RPMI7951 (cell line): ENCODE measurements at regions not wholly inside any gene's neighbourhood (a gene's known extent, or its start where the extent isn't known, plus 50 kb on each side); places are given as distances from the start of the nearest gene placed in this dataset.
"Not testable (repeated sequence)": the region's sequence is repeated elsewhere in the genome, so short reads cannot be mapped to it uniquely, and the experiment has no call there.

Experiments
- DNase-seq: peaks from one replicate; pipeline ENCODE4 v3.0.0-alpha.2; 2012; ENCODE audit warnings: low read depth

DNA sequence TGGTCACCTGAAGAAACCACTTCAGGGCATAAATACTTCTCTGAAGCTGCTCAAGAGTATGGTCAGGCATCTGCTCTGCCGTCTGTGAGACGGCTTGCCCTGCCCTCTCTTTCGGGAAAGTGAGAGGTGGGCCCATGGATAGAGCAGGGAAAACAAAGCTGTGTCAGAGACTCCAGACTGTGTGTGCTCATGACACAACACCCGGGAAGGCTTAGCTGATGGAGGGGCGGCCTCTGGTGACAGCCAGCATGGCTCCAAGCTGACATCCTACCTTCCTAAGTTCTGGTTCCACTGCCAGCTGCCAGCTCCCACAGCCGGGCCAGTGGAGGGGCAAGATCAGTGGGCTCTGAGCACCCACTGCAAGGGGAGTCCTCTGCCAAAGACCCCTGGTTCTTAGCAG, 215.3 kb downstream of the ANKRD30B start:
- no peak for DNase-seq

- no peak for DNase-seq
Measured at GRCh38 chr18:14964002-14964401, 216.0 kb downstream of the ANKRD30B start.

DNA sequence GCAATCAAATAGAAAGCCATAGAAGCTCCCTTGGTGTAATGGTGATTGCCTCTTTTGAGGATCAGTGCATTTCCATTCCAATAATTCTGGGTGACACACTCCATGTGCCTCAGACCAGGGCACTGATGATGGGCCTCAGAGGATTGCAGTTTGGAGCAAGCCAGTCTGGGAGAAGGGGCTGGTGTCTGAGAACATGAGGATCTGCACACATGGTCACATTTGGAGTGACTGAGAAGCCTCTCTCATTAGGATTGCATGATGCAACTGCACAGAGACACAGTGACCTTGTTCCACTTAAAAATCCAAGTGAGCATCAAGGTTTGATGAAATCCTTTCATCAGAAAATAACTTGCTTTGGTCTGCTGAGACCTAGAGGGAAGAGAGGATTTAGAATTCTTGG, 216.4 kb downstream of the ANKRD30B start:
- no peak for DNase-seq

GRCh38 chr18:14964976-14965375, 217.0 kb downstream of the ANKRD30B start:
- not testable (repeated sequence) for DNase-seq

GRCh38 chr18:14965553-14965952, 217.6 kb downstream of the ANKRD30B start:
- no peak for DNase-seq

DNA sequence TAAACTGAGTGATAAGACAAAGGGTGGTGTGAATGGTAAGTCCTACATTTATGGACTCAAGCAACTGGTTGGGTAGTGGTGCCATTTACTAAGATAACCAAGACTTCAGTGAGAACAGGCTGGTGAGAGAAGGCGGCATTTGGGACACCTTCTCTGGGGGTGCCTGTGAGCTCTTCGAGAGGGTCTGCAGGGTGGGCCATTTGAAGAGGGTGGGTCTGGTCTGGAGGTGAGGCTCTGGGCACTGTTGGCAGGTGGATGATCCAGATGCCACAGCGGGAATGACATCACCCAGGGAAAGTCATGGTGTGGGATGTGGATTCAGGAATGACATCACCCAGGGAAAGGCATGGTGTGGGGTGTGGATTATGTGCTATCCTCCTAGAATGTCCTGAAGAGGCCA, 219.3 kb downstream of the ANKRD30B start:
- not testable (repeated sequence) for DNase-seq

- no peak for DNase-seq
Measured at GRCh38 chr18:14969500-14969899, 221.5 kb downstream of the ANKRD30B start.

DNA sequence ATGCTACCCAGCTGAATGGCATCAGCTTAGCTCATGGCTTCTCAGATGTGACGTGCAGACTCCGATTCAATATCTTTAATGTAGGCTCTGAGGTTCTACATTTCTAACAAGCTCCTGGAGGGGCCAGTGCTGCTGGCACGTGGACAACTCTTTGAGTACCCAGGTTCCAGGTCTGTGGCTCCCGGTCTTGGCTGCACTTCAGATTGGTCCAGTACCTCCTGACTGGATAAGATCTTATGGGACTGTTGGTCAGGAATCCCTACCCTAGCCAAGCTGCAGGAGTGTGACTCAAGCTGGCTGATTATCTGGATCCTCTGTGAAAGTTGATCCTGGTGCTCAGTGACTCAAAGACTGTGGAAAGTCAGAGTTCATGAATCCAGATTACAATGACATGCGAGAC, 222.1 kb downstream of the ANKRD30B start:
- DNase-seq: peak; percentile 92

- DNase-seq: peak; percentile 97
Measured at GRCh38 chr18:14971461-14972185, 223.7 kb downstream of the ANKRD30B start.

GRCh38 chr18:14973421-14973820, 225.4 kb downstream of the ANKRD30B start:
- not testable (repeated sequence) for DNase-seq

GRCh38 chr18:14974088-14974487, 226.1 kb downstream of the ANKRD30B start:
- DNase-seq: no peak

DNA sequence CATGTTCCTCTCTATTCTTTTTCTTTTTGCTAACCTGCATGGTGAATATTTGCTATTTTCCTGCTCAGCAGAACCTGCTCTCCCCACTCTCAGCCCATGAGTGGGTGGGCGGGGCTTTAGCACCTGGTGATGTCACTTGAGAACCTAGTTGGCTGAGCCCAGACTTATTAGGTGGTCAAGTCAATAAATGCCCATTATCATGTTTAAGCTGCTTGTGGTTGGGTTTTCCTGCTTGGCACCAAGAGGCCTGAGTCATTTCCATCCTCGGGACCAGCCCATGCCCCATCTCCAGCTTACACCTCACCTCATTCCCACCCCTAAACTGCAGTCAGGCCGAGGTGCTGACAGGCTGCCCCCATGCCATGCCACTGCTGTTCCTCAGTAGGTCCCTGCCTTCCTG, 226.6 kb downstream of the ANKRD30B start:
- DNase-seq: peak; percentile 60

GRCh38 chr18:14975431-14975830, 227.5 kb downstream of the ANKRD30B start:
- DNase-seq: no peak

GRCh38 chr18:14976736-14977430, 228.9 kb downstream of the ANKRD30B start:
- DNase-seq: peak; percentile 48

GRCh38 chr18:14978191-14978590, 230.2 kb downstream of the ANKRD30B start:
- no peak for DNase-seq

DNA sequence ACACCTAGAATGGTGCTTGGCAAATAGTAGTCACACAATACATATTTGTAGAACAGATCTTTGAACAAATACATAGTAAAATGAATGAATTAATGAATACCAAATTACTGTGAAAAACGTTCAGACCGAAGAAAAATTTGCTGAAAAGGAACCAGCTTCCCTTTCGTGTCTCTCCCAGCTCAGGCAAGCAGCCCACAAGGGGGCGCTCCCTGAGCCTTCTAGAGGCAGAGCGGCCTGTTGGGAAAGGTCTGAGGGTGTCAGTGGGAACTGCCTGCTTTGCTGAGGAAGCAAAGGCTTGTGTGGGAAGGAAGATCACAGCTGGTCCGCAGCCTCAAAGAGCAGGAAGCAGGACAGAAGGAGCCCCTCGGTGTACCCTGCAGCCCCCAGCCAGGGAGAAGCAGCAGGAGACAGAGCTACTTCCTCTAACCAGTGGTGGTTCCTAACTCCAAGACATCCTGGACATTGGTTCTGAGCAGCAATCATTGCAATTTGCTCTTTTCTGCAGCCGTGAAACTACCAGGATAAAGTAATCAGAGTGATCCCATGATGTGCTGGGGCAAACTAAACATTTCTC, 231.1 kb downstream of the ANKRD30B start:
- peak; percentile 28 for DNase-seq

DNA sequence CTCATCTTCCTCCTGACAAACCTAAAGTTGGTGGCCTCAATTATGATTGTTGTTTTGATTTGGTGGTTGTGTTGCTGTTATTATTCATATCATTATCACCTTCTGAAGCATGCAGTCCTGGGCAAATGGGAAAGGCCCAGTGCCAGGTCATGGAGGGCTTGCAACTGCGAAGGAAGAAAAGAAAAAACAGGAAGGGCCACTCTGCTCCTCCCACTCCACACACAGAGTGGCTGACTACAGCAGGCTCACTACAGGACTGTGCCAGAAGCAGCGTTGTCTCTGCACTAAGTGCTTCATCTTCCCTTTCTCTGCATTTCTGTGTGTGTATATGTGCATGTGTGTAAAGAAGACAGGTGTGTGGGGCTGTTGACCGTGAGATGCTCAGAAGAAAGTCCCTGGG, 231.9 kb downstream of the ANKRD30B start:
- DNase-seq: no peak

GRCh38 chr18:14984531-14984930, 236.6 kb downstream of the ANKRD30B start:
- not testable (repeated sequence) for DNase-seq

- peak; percentile 35 for DNase-seq
Measured at GRCh38 chr18:14985291-14986013, 237.5 kb downstream of the ANKRD30B start.

DNA sequence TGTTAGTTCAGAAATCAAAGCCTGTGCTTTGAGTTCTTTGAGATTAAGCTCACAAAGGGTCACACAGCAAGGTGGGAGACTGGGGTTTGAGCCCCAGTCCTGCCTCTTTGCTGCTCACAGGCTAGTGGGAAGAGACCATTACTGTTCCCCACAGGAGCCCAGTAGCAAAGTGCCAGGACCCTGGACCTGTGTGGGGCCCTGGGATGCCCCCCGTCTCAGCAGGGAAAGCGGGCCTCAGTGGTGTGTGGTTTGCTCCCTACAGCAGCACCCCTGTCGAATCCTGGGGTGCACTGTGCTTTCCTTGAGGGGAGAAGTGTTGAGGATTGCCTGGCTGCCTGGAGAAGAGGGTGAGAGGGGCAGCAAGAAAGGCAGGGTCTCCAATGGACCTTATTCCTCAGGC, 239.4 kb downstream of the ANKRD30B start:
- DNase-seq: not testable (repeated sequence)

GRCh38 chr18:14987960-14988710, 240.2 kb downstream of the ANKRD30B start:
- DNase-seq: not testable (repeated sequence)

GRCh38 chr18:14989569-14989968, 241.6 kb downstream of the ANKRD30B start:
- DNase-seq: not testable (repeated sequence)
